Keratinocyte (primary cell): ENCODE measurements at regions not wholly inside any gene's neighbourhood (a gene's known extent, or its start where the extent isn't known, plus 50 kb on each side); places are given as distances from the start of the nearest gene placed in this dataset.

Experiments
- CTCF ChIP-seq, 3 experiments: IDR thresholded peaks in 1 of 3; conservative IDR thresholded peaks in 1 of 3; optimal IDR thresholded peaks in 1 of 3; 2 replicates in 2 of 3; 3 replicates in 1 of 3; pipeline versions ENCODE3 to v1.5.1; 2011; ENCODE audit warnings: low read length in 3 of 3, mild to moderate bottlenecking in 3 of 3, moderate library complexity in 2 of 3, control low read depth in 1 of 3, inconsistent platforms in 1 of 3; ENCODE audit not compliant: insufficient read depth in 2 of 3; ENCODE audit errors: extremely low read depth in 1 of 3
- EZH2 ChIP-seq: IDR thresholded peaks from one replicate; pipeline ENCODE4 v1.6.1; 2012; ENCODE audit warnings: inconsistent platforms, mild to moderate bottlenecking, low read length, moderate library complexity

GRCh38 chr1:10853701-10854100 lies 57.3 kb upstream of the CASZ1 start:
- TF ChIP-seq CTCF (optimal IDR thresholded peaks at IDR 0.05 in 1 of 3, IDR thresholded peaks at IDR 0.05 in 1 of 3, conservative IDR thresholded peaks at IDR 0.05 in 1 of 3; ENCODE audit: extremely low read depth in 1 of 3, insufficient read depth in 2 of 3, low read length in 3 of 3): no peak
- no peak for TF ChIP-seq EZH2
